Endothelial cell of umbilical vein (primary cell): ENCODE measurements at regions not wholly inside any gene's neighbourhood (a gene's known extent, or its start where the extent isn't known, plus 50 kb on each side); places are given as distances from the start of the nearest gene placed in this dataset.

Experiments
- BruUV-seq: library from RNA; stranded (reverse); fragments of 400-500 nt; replicated peaks from 2 replicates; lab custom pipeline; 2021; lab: Mats Ljungman, UMichigan
- CTCF ChIA-PET: fragments of 300-600, 350-600 bp; sonication (Branson Sonifier 250); formaldehyde crosslinking; loops from one replicate; lab custom pipeline; 2021; ENCODE audit warnings: antibody characterized with exemption, inconsistent platforms; lab: Charles Lee
- POLR2A ChIA-PET: fragments of 300-600, 350-600 bp; sonication (Branson Sonifier 250); formaldehyde crosslinking; loops from one replicate; lab custom pipeline; 2021; ENCODE audit warnings: antibody characterized with exemption, inconsistent platforms; lab: Charles Lee
- DNase-seq: peaks from one replicate; pipeline ENCODE4 v3.0.0-alpha.2; 2011; ENCODE audit warnings: low read depth, low spot score
- FAIRE-seq: peaks from 2 replicates; lab custom pipeline; 2011; peaks lifted over from hg19 to GRCh38; lab: Jason Lieb, UNC
- H2AFZ ChIP-seq: 2 replicates; pipeline ENCODE4 v1.6.0; 2012; ENCODE audit warnings: low read depth, low read length, control low read depth, inconsistent platforms
- H3K27ac ChIP-seq: 2 replicates; pipeline ENCODE4 v1.5.1; 2011; ENCODE audit warnings: low read depth, mild to moderate bottlenecking, control low read depth, low read length, moderate library complexity; ENCODE audit not compliant: insufficient read depth
- H3K27me3 ChIP-seq, 2 experiments: 2 replicates each; pipeline versions ENCODE4 v1.6.0 to v1.6.1; 2011; ENCODE audit warnings: low read length in 2 of 2, mixed read lengths in 1 of 2; ENCODE audit not compliant: control insufficient read depth in 2 of 2, insufficient read depth in 2 of 2
- H3K36me3 ChIP-seq, 2 experiments: 2 replicates in 1 of 2; 3 replicates in 1 of 2; pipeline ENCODE4 v1.5.1; 2011; ENCODE audit warnings: low read length in 2 of 2, mild to moderate bottlenecking in 1 of 2, moderate library complexity in 1 of 2; ENCODE audit not compliant: control insufficient read depth in 2 of 2, insufficient read depth in 2 of 2; ENCODE audit errors: extremely low read depth in 1 of 2
- H3K4me1 ChIP-seq: 3 replicates; pipeline ENCODE4 v1.5.1; 2011; ENCODE audit warnings: mild to moderate bottlenecking, low read length; ENCODE audit not compliant: control insufficient read depth, insufficient read depth; ENCODE audit errors: extremely low read depth
- H3K4me2 ChIP-seq: 2 replicates; pipeline ENCODE4 v1.6.1; 2011; ENCODE audit warnings: low read length, control low read depth, mixed read lengths; ENCODE audit not compliant: insufficient read depth
- H3K4me3 ChIP-seq, 3 experiments: fragments of 200-600 bp in 1 of 3; sonication (generic), shearing (Covaris generic) in 1 of 3; replicated peaks in 1 of 3; 2 replicates each; pipeline ENCODE4 v1.5.1; 2011 to 2016; ENCODE audit warnings: control low read depth in 3 of 3, low read length in 3 of 3, mild to moderate bottlenecking in 2 of 3, inconsistent platforms in 1 of 3, low read depth in 1 of 3, moderate library complexity in 1 of 3; ENCODE audit not compliant: insufficient read depth in 1 of 3
- H3K79me2 ChIP-seq: 2 replicates; pipeline ENCODE4 v1.6.0; 2012; ENCODE audit warnings: low read length, inconsistent platforms; ENCODE audit not compliant: control insufficient read depth, insufficient read depth
- H3K9ac ChIP-seq: replicated peaks from 2 replicates; pipeline ENCODE3; 2011; ENCODE audit warnings: low read length, control low read depth; ENCODE audit not compliant: insufficient read depth; ENCODE audit errors: extremely low read depth
- H3K9me1 ChIP-seq: replicated peaks from 3 replicates; pipeline ENCODE4 v1.6.0; 2011; ENCODE audit warnings: mild to moderate bottlenecking, low read length; ENCODE audit not compliant: control insufficient read depth, insufficient read depth; ENCODE audit errors: extremely low read depth
- H3K9me3 ChIP-seq: replicated peaks from 2 replicates; pipeline ENCODE4 v1.5.1; 2012; ENCODE audit warnings: low read length, inconsistent platforms; ENCODE audit not compliant: control insufficient read depth, insufficient read depth
- H4K20me1 ChIP-seq: replicated peaks from 2 replicates; pipeline ENCODE3; 2011; ENCODE audit warnings: mild to moderate bottlenecking, low read length; ENCODE audit not compliant: control insufficient read depth, insufficient read depth; ENCODE audit errors: extremely low read depth
- EZH2 ChIP-seq: IDR thresholded peaks from 2 replicates; pipeline ENCODE4 v1.6.1; 2012; ENCODE audit warnings: borderline replicate concordance, low read depth, mild to moderate bottlenecking, moderate library complexity, low read length, inconsistent platforms; ENCODE audit not compliant: severe bottlenecking
- FOS ChIP-seq: IDR thresholded peaks from 2 replicates; pipeline ENCODE4 v1.6.1; 2011; ENCODE audit warnings: mild to moderate bottlenecking, low read length, moderate library complexity, borderline replicate concordance; ENCODE audit not compliant: insufficient read depth
- GATA2 ChIP-seq: IDR thresholded peaks from 2 replicates; pipeline ENCODE4 v1.7.0; 2011; ENCODE audit warnings: low read depth, mild to moderate bottlenecking, moderate library complexity, mixed read lengths, low read length; ENCODE audit not compliant: insufficient read length, insufficient read depth
- JUN ChIP-seq: IDR thresholded peaks from 2 replicates; pipeline ENCODE4 v1.6.1; 2011; ENCODE audit warnings: borderline replicate concordance, low read depth; ENCODE audit not compliant: insufficient read length, insufficient read depth
- MYC ChIP-seq: IDR thresholded peaks from one replicate; pipeline ENCODE4 v1.6.1; 2011; ENCODE audit warnings: mild to moderate bottlenecking, low read depth, low read length
- POLR2A ChIP-seq: IDR thresholded peaks from 2 replicates; pipeline ENCODE4 v1.6.1; 2012; ENCODE audit warnings: low read depth, mild to moderate bottlenecking, control low read depth, low read length
- POLR2AphosphoS5 ChIP-seq: IDR thresholded peaks from 2 replicates; pipeline ENCODE4 v1.6.1; 2012; ENCODE audit warnings: low read depth, mild to moderate bottlenecking, control low read depth, low read length, moderate library complexity; ENCODE audit not compliant: insufficient read depth
- dilution Hi-C: fragments of 300-500 bp; cut with MboI; formaldehyde crosslinking; loops from one replicate; pipeline ENCODE4 v1.15.0; 2019; ENCODE audit warnings: low sequenced_read_pairs; ENCODE audit not compliant: extremely low pct_ligation_motif_present
- intact Hi-C: fragments of 100-400 bp; cut with micrococcal nuclease; formaldehyde crosslinking; loops from one replicate; pipeline ENCODE4 v1.10.0; 2022
- TF ChIP-seq, protein P1 (sequence below), 2 donors: IDR thresholded peaks; 1 replicate in 1 of 2; 2 replicates in 1 of 2; pipeline ENCODE4 v1.5.1; 2011; ENCODE audit warnings: low read length in 2 of 2, mild to moderate bottlenecking in 2 of 2, moderate library complexity in 2 of 2, control low read depth in 1 of 2, inconsistent platforms in 1 of 2, low read depth in 1 of 2; ENCODE audit not compliant: insufficient read depth in 1 of 2; ENCODE audit errors: extremely low read depth in 1 of 2
- TF ChIP-seq, protein P2 (sequence below): IDR thresholded peaks from 2 replicates; pipeline ENCODE4 v1.6.1; 2011; ENCODE audit not compliant: insufficient read depth, insufficient read length

DNA sequence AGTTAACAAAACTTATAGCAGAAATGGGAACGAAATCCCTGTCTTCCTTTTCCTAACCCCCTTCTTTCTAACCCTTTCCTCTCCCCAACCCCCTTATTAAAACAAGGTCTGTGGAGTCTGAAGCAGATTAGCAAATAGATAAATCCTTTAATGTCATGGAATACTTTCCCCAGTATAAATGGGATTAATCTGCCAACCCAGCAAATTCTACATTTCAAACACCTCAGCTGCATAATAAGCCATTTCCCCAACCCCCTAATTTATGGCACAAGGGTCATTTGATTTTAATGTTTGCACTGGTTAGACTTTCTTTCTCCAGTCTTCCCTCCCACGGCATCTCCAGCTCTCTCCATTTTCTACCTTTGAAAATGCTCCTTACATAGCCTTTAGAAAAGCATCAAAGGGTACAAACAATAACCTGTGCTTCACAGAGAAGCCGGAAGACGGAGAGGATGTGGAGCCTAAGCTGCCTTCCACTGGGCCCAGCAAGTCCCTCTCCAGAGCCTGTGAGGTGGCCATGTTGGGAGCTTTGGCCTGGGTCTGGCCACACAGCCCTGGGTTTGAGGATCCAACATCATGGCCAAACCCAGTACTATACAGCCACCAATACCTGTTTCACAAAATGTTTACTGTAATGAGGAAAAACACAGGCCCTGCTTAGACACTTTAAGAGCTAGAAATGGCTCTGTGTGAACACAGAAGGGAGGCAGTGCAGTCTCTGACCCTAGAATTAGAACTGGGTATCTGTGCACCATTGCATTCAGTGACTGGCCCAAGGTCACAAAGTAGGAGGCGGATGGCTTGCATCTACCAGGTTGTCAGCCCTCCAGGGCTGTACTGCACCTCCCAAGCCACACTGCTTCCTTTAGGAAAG, 56.9 kb upstream of the SPRY1 start:
- Histone ChIP-seq H3K9me1 (no peaks in the 10 kb centered on the region), H3K36me3 (no peaks in the 10 kb centered on the region), H3K4me2 (peak overlapping the region; percentile 12), H3K27me3 (no peaks in the 10 kb centered on the region), H3K9me3 (no peaks in the 10 kb centered on the region), H3K9ac (peak overlapping the region; percentile 41), H3K4me1 (peaks cover 55% of the 10 kb centered on the region), H3K4me3 (no peak overlapping the region), H3K27ac (peak overlapping the region; percentile 90), H4K20me1 (no peaks in the 10 kb centered on the region), H3K79me2 (no peaks in the 10 kb centered on the region), H2AFZ (peak overlapping the region; percentile 78)
- DNase-seq = no peak
- TF ChIP-seq GATA2 (no peak), EZH2 (no peak), POLR2AphosphoS5 (no peak), FOS (no peak), MYC (no peak), JUN (no peak), POLR2A (no peak)
- TF ChIP-seq, protein P1, sequence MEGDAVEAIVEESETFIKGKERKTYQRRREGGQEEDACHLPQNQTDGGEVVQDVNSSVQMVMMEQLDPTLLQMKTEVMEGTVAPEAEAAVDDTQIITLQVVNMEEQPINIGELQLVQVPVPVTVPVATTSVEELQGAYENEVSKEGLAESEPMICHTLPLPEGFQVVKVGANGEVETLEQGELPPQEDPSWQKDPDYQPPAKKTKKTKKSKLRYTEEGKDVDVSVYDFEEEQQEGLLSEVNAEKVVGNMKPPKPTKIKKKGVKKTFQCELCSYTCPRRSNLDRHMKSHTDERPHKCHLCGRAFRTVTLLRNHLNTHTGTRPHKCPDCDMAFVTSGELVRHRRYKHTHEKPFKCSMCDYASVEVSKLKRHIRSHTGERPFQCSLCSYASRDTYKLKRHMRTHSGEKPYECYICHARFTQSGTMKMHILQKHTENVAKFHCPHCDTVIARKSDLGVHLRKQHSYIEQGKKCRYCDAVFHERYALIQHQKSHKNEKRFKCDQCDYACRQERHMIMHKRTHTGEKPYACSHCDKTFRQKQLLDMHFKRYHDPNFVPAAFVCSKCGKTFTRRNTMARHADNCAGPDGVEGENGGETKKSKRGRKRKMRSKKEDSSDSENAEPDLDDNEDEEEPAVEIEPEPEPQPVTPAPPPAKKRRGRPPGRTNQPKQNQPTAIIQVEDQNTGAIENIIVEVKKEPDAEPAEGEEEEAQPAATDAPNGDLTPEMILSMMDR (IDR thresholded peaks at IDR 0.05; ENCODE audit: extremely low read depth in 1 of 2, insufficient read depth in 1 of 2, low read depth in 1 of 2, low read length in 2 of 2) = no peak
- TF ChIP-seq, protein P2, sequence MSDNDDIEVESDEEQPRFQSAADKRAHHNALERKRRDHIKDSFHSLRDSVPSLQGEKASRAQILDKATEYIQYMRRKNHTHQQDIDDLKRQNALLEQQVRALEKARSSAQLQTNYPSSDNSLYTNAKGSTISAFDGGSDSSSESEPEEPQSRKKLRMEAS = no peak
- intact Hi-C loops = loop anchor here (1.0 to 5.0 kb wide), 4 partner anchors 59 to 323 kb away; no protein-coding TSS in a partner anchor
- TSS peak; percentile 15 for BruUV-seq
- dilution Hi-C loops = no loop called here
- ChIA-PET CTCF (no interaction called here), POLR2A (no interaction called here)
- FAIRE-seq = no peak
